GM20000 (cell line): ENCODE measurements at regions not wholly inside any gene's neighbourhood (a gene's known extent, or its start where the extent isn't known, plus 50 kb on each side); places are given as distances from the start of the nearest gene placed in this dataset.

Experiments used
- DNase-seq: peaks from one replicate; pipeline ENCODE4 v3.0.0; 2012; ENCODE audit warnings: low spot score
- CTCF ChIP-seq: IDR thresholded peaks from 2 replicates; pipeline ENCODE4 v1.5.1; 2012; ENCODE audit warnings: mild to moderate bottlenecking, control low read depth; ENCODE audit errors: extremely low read depth, missing control alignments

GRCh38 chr2:238995634-238996033, 147.7 kb downstream of the TWIST2 start:
- DNase-seq = no peak
- no peak for TF ChIP-seq CTCF

GRCh38 chr2:238996331-238997136, 148.6 kb downstream of the TWIST2 start:
- no peak for TF ChIP-seq CTCF
- no peak for DNase-seq

- no peak for DNase-seq
- no peak for TF ChIP-seq CTCF
These were observed 149.2 kb downstream of the TWIST2 start for GRCh38 chr2:238997137-238997390.

GRCh38 chr2:238997684-238998083, 149.8 kb downstream of the TWIST2 start:
- no peak for TF ChIP-seq CTCF
- no peak for DNase-seq
